CD4-positive, alpha-beta T cell treated with Interleukin-6 at 100 ng/mL for 8 hours (primary cell): ENCODE measurements at regions not wholly inside any gene's neighbourhood (a gene's known extent, or its start where the extent isn't known, plus 50 kb on each side); places are given as distances from the start of the nearest gene placed in this dataset.

Source experiments
- DNase-seq: peaks from one replicate; pipeline ENCODE4 v3.0.0-alpha.2; 2020; ENCODE audit warnings: mixed read lengths, low spot score

DNA sequence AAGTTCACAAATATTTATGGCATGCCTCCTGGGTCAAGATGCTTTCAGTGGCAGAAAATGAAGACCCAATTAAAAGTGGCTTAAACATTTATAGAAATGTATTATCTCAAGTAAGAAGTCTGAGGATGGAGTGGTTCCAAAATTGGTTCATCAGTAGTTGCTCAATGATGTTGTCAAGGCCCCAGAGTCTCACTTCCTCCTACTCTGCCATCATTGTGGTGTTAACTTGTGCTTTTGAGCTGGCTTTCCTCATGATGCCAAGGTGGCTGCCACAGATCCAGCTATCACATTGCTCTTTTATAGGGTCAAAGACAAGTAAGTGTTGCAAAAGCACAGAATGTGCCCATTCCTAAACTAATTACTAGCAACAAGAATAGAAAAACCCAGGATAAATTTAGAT, 404.6 kb upstream of the NRP1 start:
- no peak for DNase-seq

DNA sequence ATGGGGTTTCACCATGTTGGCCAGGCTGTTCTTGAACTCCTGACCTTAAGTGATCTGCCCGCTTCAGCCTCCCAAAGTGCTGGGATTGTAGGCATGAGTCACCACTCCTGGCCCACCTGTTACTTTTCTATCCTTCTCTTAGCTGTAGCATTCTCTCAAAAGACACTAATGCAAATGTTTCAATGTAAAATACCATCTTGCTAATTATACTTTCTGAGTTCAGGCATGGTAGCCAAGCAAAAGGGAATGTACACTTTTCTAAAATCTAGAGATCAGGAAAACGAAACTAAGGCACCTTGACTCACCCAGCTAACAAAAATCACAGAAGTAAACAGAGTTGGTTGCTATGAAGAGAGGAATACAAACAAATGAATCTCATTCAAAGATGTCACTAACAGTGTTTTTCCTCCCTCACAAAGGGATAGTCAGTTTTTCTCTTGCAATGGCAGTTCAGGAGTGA, 401.0 kb upstream of the NRP1 start:
- DNase-seq: no peak

- no peak for DNase-seq
These were observed 400.1 kb upstream of the NRP1 start for GRCh38 chr10:33734393-33735155.

DNA sequence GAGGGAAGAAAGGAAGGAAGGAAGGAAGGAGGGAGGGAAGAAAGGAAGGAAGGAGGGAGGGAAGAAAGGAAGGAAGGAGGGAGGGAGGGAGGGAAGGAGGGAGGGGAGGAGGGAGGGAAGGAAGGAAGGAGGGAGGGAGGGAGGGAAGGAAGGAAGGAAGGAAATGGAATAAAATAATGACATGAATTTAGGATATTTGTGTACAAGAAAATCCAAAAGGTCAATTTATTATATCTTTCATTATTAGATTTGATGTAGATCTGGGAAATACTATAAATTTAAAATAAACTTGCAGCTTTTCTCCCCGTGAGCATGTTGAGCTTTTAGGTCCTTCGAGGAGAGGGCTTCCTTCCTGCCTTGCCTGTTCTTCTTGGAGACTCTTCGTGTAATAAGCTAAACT, 398.6 kb upstream of the NRP1 start:
- no peak for DNase-seq

DNA sequence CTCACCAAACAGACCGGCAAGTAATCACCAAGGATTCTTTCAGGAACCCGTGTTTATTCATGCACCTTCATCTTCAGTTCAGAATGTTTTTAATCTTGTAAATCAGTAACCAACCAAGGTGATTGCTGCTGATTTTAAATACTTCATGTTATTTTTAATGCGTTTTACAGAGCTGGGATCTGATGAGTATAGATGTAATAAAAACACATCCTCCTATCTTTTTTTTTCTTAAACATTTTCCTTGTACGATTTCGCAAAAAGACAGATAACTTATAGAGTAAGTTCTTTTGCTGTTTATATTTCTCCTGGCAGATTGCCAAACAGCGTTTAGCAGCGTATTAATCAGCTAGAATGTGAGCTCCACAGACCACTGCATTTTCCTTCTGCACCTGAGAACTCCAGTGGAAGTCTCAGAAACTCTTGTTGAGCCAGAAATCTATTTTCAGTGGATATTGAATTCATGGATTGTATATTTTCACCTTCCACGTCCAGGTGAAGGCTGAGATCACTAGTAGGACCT, 397.8 kb upstream of the NRP1 start:
- no peak for DNase-seq

GRCh38 chr10:33731322-33731721, 396.9 kb upstream of the NRP1 start:
- DNase-seq: no peak

GRCh38 chr10:33725430-33725829, 391.0 kb upstream of the NRP1 start:
- DNase-seq: no peak

DNA sequence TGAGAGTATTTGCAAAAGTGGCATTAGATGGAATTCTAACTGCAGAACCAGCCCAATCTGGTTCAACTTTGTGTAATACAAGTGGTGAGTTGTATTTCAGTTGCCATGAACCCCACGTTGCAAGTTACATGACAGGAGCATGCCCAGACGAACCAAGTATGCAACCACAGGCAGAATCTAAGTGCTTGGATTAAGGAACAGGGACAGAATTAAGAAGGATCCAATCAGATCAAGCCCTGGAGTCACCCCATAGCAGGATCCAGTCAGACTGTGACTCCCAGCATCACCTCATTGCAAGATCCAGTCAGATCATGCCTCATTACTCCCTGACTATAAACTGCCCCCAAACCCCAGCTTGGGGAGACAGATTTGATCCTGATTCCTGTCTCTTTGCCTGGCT, 388.7 kb upstream of the NRP1 start:
- DNase-seq: no peak

DNA sequence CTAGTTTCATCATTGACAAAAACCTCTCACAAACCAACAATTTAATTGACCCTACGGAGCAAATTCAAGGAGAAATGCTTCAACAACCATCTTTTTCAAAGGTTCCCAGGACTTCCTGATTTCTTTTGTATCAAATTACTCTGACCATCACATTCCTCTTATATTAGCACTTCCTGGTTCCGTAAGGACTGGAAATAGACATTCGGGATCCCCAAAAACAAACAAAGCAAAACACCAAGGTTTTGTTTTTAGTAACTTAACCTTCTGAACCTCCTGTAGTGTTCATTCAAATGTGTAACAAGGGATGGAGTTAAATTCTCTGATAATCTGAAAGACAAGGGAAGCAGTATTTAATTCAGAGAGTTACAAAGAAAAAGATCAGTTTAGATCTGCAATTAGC, 387.6 kb upstream of the NRP1 start:
- DNase-seq: no peak

DNA sequence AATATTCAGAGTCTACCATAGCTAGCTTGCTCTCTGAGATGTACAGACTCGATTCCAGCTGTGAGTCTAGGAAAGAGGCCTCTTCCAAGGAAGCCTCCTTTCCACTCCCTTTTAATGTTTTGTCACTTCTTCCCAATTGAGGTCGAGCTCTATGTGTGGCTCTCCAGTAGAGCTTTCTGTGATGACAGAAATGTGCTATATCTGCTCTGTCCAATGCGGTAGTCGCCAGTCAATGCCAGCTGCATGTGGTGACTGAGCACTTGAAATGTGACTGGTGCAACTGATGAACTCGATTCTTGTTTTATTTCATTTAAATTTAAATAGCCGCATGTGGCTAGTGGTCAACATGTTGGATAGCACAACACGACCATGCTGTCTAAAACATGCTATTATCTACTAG, 387.0 kb upstream of the NRP1 start:
- DNase-seq: no peak

- no peak for DNase-seq
These were observed 385.7 kb upstream of the NRP1 start for GRCh38 chr10:33720161-33720560.

- no peak for DNase-seq
These were observed 384.7 kb upstream of the NRP1 start for GRCh38 chr10:33719005-33719703.

DNA sequence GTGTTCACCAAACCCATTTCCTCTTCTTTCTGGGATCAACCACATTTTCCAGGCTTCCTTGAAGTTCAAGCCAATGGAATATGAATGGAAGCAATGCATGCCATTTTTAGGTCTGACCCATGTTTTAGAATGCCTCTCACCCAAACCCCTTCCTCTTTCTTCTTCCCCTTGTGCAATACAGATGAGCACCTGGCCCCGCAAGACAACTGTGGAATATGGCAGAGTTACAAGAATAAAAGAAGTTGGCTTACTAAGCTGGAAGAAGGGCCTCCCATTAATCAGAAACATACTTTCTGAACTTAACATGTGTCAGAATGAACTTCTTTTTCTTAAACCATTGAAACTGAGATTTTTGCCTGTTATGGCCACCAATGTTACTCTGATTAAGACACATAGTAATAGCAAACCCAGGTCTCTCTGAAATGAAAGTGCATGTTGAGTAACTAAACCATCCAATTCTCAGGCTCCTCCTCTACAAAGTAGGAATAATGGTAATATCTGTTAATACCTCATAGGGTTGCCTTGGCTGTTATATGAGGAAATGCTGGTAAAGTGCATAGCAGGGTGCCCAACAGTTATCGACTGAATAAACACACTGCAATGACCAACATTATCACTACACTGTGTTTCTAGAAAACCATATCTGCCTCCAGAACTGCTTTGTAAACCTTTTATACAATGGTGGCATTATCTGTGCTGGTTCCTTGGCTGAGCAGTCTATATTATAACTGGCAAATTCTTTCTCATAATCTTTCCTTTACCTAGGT, 382.2 kb upstream of the NRP1 start:
- no peak for DNase-seq

DNA sequence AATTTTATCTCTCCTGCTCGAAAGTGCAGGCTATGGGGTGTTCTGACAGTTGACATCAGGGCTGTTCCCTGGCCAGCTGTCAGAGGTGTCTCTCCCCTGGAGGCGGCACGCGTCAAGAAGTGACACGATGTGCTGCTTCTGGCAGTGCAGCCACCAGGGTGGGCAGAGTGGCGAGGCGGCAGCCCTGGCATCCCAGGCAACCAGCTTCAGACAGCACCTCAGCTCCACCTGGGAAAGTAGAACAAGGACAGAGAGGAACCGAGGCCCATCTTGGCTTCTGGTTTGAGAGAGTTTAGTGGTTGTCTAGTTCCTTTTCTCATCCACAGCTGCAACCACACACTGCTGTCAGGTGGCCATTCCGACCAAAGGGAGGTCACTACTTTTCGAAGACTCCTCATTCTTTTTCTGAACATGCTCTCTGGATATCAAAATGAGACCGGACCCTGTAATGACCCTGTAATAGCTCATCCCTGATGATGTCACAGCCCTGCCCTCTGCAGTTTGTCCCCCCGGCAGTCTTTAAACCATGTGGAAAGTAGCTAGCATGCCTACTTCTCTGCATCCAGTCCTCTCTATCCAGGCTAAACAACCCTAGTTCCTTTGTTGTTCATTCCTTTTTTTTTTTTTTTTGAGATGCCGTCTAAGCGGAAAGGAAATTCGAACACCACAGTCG, 381.0 kb upstream of the NRP1 start:
- no peak for DNase-seq

DNA sequence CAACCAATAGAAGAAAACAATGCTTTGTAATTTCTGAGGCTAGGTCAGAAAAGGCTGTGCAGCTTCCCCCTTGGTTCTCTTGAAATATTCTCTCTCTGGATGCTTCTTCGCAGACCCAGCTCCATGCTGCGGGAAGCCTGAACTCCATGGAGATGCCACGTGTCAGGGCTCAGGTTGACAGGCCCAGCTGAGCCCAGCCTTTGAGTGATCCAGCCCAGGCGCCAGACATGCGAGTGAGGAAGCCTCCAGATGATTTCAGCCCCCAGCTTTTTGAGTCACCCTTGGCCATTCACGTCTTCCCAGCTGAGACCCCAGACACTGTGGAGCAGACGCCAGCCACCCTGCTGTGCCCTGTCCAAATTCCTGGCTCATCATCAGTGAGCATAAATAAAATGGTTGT, 378.4 kb upstream of the NRP1 start:
- no peak for DNase-seq

DNA sequence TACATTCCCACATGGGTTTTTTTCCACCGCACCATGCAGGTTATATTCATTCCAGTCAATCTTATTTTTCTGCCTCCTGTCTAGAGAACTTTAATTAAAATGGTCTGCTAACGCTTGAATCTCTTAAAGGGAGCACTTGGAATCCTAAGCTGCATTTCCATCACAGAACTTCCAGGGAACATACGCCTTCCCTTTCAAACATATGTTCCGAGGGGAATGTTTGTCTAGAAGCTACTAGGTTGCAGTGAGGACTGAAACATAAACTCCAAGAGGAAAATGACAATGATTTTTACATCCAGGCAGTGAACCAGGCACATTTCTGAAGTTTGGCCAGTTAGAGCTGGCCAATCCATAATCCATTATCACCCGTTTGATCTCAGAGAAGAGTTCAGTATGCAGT, 375.5 kb upstream of the NRP1 start:
- no peak for DNase-seq

GRCh38 chr10:33709008-33709753, 374.7 kb upstream of the NRP1 start:
- DNase-seq: no peak

DNA sequence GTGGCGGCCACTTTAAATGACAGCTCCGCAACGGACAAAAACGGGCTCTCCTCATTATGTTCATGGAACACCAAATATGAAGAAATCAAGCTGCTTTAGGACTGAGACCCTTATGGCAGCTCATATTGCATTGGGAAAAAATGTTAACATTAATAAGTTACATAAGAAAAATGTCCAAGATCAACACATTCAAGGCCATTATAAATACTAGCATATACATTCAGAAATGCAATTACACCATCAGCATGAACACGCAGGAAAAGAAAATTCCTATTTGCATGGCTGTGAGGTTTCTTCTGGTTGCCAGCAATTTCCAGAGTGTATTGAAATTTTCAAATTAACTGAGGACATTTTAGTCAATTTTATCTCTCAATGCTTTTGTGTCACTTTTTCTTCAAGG, 374.1 kb upstream of the NRP1 start:
- no peak for DNase-seq

- DNase-seq: no peak
These were observed 372.3 kb upstream of the NRP1 start for GRCh38 chr10:33706746-33707145.

DNA sequence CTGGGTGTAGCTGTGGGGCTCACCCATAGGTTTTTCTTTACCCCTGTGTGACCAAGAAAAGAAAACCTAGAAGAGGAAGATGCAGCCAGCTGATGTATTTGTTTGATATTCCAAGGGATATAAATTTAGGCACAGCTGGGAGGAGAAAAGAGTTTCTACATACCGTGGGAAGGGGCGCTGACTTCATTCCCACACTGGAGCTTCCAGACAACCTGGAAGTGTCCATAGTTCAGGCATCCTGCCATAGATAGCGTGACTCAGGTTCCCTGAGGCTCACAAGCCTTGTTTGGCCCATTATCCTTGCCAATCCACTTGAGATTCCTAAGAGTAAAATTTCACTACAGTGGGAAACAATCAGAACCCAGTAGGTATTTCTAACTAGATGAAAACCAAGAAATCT, 371.7 kb upstream of the NRP1 start:
- no peak for DNase-seq

- DNase-seq: no peak
These were observed 369.9 kb upstream of the NRP1 start for GRCh38 chr10:33704214-33704830.
